ENCODE measurements at regions not wholly inside any gene's neighbourhood (a gene's known extent, or its start where the extent isn't known, plus 50 kb on each side); places are given as distances from the start of the nearest gene placed in this dataset.

GRCh38 chr14:104238424-104239184 is 100.2 kb downstream of the KIF26A start:
- no peak overlapping the region for H3K4me3 Mint-ChIP-seq (ENCODE audit: unreplicated experiment)
- no peak for TF ChIP-seq CTCF (IDR thresholded peaks at IDR 0.05; ENCODE audit: unreplicated experiment)
- no peaks in the 10 kb centered on the region for H3K4me1 Mint-ChIP-seq (ENCODE audit: unreplicated experiment)
- H3K27ac Mint-ChIP-seq (ENCODE audit: unreplicated experiment) = no peak overlapping the region
- peaks cover 10% of the 10 kb centered on the region for H3K27me3 Mint-ChIP-seq (ENCODE audit: unreplicated experiment)
- peaks cover 13% of the 10 kb centered on the region for H3K9me3 Mint-ChIP-seq (ENCODE audit: unreplicated experiment)
- H3K36me3 Mint-ChIP-seq (ENCODE audit: low read depth, unreplicated experiment) = peaks cover 27% of the 10 kb centered on the region
- DNase-seq (ENCODE audit: low spot score) = no peak

GRCh38 chr14:104239185-104239775 is 100.9 kb downstream of the KIF26A start:
- Mint-ChIP-seq H3K27me3 (ENCODE audit: unreplicated experiment) (peaks cover 10% of the 10 kb centered on the region), H3K27ac (ENCODE audit: unreplicated experiment) (no peak overlapping the region), H3K4me3 (ENCODE audit: unreplicated experiment) (no peak overlapping the region), H3K4me1 (ENCODE audit: unreplicated experiment) (no peaks in the 10 kb centered on the region), H3K36me3 (ENCODE audit: low read depth, unreplicated experiment) (peaks cover 23% of the 10 kb centered on the region), H3K9me3 (ENCODE audit: unreplicated experiment) (peaks cover 13% of the 10 kb centered on the region)
- no peak for DNase-seq (ENCODE audit: low spot score)
- no peak for TF ChIP-seq CTCF (IDR thresholded peaks at IDR 0.05; ENCODE audit: unreplicated experiment)

- TF ChIP-seq CTCF (IDR thresholded peaks at IDR 0.05; ENCODE audit: unreplicated experiment) = no peak
- DNase-seq (ENCODE audit: low spot score) = no peak
- peaks cover 10% of the 10 kb centered on the region for H3K27me3 Mint-ChIP-seq (ENCODE audit: unreplicated experiment)
- H3K27ac Mint-ChIP-seq (ENCODE audit: unreplicated experiment) = no peak overlapping the region
- H3K9me3 Mint-ChIP-seq (ENCODE audit: unreplicated experiment) = peaks cover 13% of the 10 kb centered on the region
- peaks cover 23% of the 10 kb centered on the region for H3K36me3 Mint-ChIP-seq (ENCODE audit: low read depth, unreplicated experiment)
- H3K4me1 Mint-ChIP-seq (ENCODE audit: unreplicated experiment) = no peaks in the 10 kb centered on the region
- H3K4me3 Mint-ChIP-seq (ENCODE audit: unreplicated experiment) = no peak overlapping the region
These were observed 101.5 kb downstream of the KIF26A start for GRCh38 chr14:104239861-104240301.

GRCh38 chr14:104240434-104241157 is 102.2 kb downstream of the KIF26A start:
- H3K9me3 Mint-ChIP-seq (ENCODE audit: unreplicated experiment) = peaks cover 13% of the 10 kb centered on the region
- H3K36me3 Mint-ChIP-seq (ENCODE audit: low read depth, unreplicated experiment) = peaks cover 19% of the 10 kb centered on the region
- DNase-seq (ENCODE audit: low spot score) = no peak
- H3K4me3 Mint-ChIP-seq (ENCODE audit: unreplicated experiment) = no peak overlapping the region
- H3K4me1 Mint-ChIP-seq (ENCODE audit: unreplicated experiment) = no peaks in the 10 kb centered on the region
- no peak overlapping the region for H3K27ac Mint-ChIP-seq (ENCODE audit: unreplicated experiment)
- no peak for TF ChIP-seq CTCF (IDR thresholded peaks at IDR 0.05; ENCODE audit: unreplicated experiment)
- H3K27me3 Mint-ChIP-seq (ENCODE audit: unreplicated experiment) = peaks cover 10% of the 10 kb centered on the region

Measured in endothelial cell (in vitro differentiated cells).